Umbilical cord (tissue), 1 donor: ENCODE measurements at regions not wholly inside any gene's neighbourhood (a gene's known extent, or its start where the extent isn't known, plus 50 kb on each side); places are given as distances from the start of the nearest gene placed in this dataset.
"Not testable (repeated sequence)": the region's sequence is repeated elsewhere in the genome, so short reads cannot be mapped to it uniquely, and the experiment has no call there.

ENCODE experiments used
- DNase-seq: peaks from one replicate; pipeline ENCODE4 v3.0.0-alpha.2; 2015; ENCODE audit warnings: low spot score

- DNase-seq, result not testable (repeated sequence)
Measured at GRCh38 chr15:20010759-20011158, 530.8 kb downstream of the GOLGA6L6 start.

- not testable (repeated sequence) for DNase-seq
Measured at GRCh38 chr15:20009619-20010018, 532.0 kb downstream of the GOLGA6L6 start.

- not testable (repeated sequence) for DNase-seq
Measured at GRCh38 chr15:20007338-20007737, 534.3 kb downstream of the GOLGA6L6 start.

- DNase-seq, result not testable (repeated sequence)
Measured at GRCh38 chr15:20003471-20003870, 538.1 kb downstream of the GOLGA6L6 start.

- DNase-seq, result not testable (repeated sequence)
Measured at GRCh38 chr15:20002560-20002959, 539.0 kb downstream of the GOLGA6L6 start.

GRCh38 chr15:19996574-19997194, 544.9 kb downstream of the GOLGA6L6 start:
- DNase-seq, result not testable (repeated sequence)

GRCh38 chr15:19995296-19995695, 546.3 kb downstream of the GOLGA6L6 start:
- not testable (repeated sequence) for DNase-seq

GRCh38 chr15:19992428-19992827, 549.2 kb downstream of the GOLGA6L6 start:
- no peak for DNase-seq

GRCh38 chr15:19988094-19988660, 553.4 kb downstream of the GOLGA6L6 start:
- no peak for DNase-seq

GRCh38 chr15:19987389-19988048, 554.1 kb downstream of the GOLGA6L6 start:
- no peak for DNase-seq

- DNase-seq, result no peak
Measured at GRCh38 chr15:19984101-19984500, 557.5 kb downstream of the GOLGA6L6 start.

- no peak for DNase-seq
Measured at GRCh38 chr15:19974998-19975397, 566.6 kb downstream of the GOLGA6L6 start.

GRCh38 chr15:19973718-19974117, 567.9 kb downstream of the GOLGA6L6 start:
- DNase-seq, result no peak

GRCh38 chr15:19972582-19972981, 569.0 kb downstream of the GOLGA6L6 start:
- not testable (repeated sequence) for DNase-seq

GRCh38 chr15:19965574-19965973, 576.0 kb downstream of the GOLGA6L6 start:
- DNase-seq, result not testable (repeated sequence)

- DNase-seq, result not testable (repeated sequence)
Measured at GRCh38 chr15:19964480-19964879, 577.1 kb downstream of the GOLGA6L6 start.

- no peak for DNase-seq
Measured at GRCh38 chr15:19956124-19956796, 585.3 kb downstream of the GOLGA6L6 start.

GRCh38 chr15:19944261-19944888, 597.2 kb downstream of the GOLGA6L6 start:
- DNase-seq, result no peak

GRCh38 chr15:19943515-19943914, 598.1 kb downstream of the GOLGA6L6 start:
- no peak for DNase-seq

GRCh38 chr15:19903281-19903680, 638.3 kb downstream of the GOLGA6L6 start:
- not testable (repeated sequence) for DNase-seq

GRCh38 chr15:19902388-19902787, 639.2 kb downstream of the GOLGA6L6 start:
- not testable (repeated sequence) for DNase-seq

GRCh38 chr15:19901414-19901813, 640.2 kb downstream of the GOLGA6L6 start:
- not testable (repeated sequence) for DNase-seq
